AG10803 (cell line): ENCODE measurements at regions not wholly inside any gene's neighbourhood (a gene's known extent, or its start where the extent isn't known, plus 50 kb on each side); places are given as distances from the start of the nearest gene placed in this dataset.
A peak's percentile ranks its signal among the peaks of the same experiment; 100 is the strongest.

Experiments
- DNase-seq: peaks from one replicate; pipeline ENCODE4 v3.0.0; 2010; ENCODE audit warnings: low read depth
- H3K4me3 ChIP-seq: 2 replicates; pipeline ENCODE4 v1.5.1; 2011; ENCODE audit warnings: mild to moderate bottlenecking, low read length, control low read depth
- CTCF ChIP-seq: conservative IDR thresholded peaks from 2 replicates; pipeline ENCODE4 v1.5.1; 2011; ENCODE audit warnings: mild to moderate bottlenecking, low read length, control low read depth, inconsistent platforms

- no peak overlapping the region for H3K4me3 ChIP-seq
- no peak for DNase-seq
- TF ChIP-seq CTCF = no peak
These were observed 201.2 kb downstream of the SREK1 start for GRCh38 chr5:66345281-66345680.

- TF ChIP-seq CTCF = no peak
These were observed 202.8 kb downstream of the SREK1 start for GRCh38 chr5:66346869-66347268.

GRCh38 chr5:66348387-66349125 is 204.5 kb downstream of the SREK1 start:
- DNase-seq = no peak
- no peak overlapping the region for H3K4me3 ChIP-seq
- TF ChIP-seq CTCF = no peak

More at GRCh38 chr5:66346869-66347268, 202.8 kb downstream of the SREK1 start:
- no peak for DNase-seq
- H3K4me3 ChIP-seq = no peak overlapping the region

- no peak for TF ChIP-seq CTCF
- no peak for DNase-seq
- no peak overlapping the region for H3K4me3 ChIP-seq
These were observed 207.7 kb downstream of the SREK1 start for GRCh38 chr5:66351813-66352212.

GRCh38 chr5:66353186-66353585 is 209.1 kb downstream of the SREK1 start:
- H3K4me3 ChIP-seq = no peak overlapping the region
- TF ChIP-seq CTCF = no peak
- no peak for DNase-seq

GRCh38 chr5:66354422-66354821 is 210.3 kb downstream of the SREK1 start:
- no peak for TF ChIP-seq CTCF
- H3K4me3 ChIP-seq = no peak overlapping the region
- no peak for DNase-seq

GRCh38 chr5:66356011-66356565 is 212.0 kb downstream of the SREK1 start:
- peak; percentile 6 for DNase-seq
- no peak overlapping the region for H3K4me3 ChIP-seq
- TF ChIP-seq CTCF = no peak
